Head of caudate nucleus (tissue), 42 donors: ENCODE measurements at regions not wholly inside any gene's neighbourhood (a gene's known extent, or its start where the extent isn't known, plus 50 kb on each side); places are given as distances from the start of the nearest gene placed in this dataset.

Experiments
- DNase-seq, 42 donors: peaks; one replicate each; pipeline versions ENCODE4 v3.0.0 to v3.0.0-alpha.2; 2020 to 2021; ENCODE audit warnings: mixed read lengths in 7 of 42
- intact Hi-C: fragments of 100-400 bp; cut with DNase I; formaldehyde crosslinking; loops from one replicate; pipeline ENCODE4 v1.15.0; 2022

DNA sequence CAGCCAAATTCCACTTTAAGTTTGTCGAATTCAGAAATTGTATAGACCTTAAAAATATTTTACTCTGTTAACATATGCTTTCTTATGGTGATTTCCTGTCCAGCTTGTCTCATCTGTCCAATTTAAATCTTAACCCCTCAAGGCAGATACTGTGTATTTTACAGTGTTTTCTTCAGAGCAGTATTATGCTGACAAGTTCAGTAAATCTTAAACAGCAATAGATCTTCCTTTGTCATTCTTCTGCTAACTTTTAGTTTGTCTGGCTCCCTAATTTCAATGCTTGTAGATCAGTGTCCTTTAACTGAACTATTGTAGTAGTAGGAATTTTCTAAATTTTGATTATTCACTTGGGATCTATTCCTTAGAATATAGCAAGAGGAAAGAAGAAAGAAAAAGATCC, 52.8 kb upstream of the MEIS1 start:
- DNase-seq: no peak
- intact Hi-C loops: no loop called here

DNA sequence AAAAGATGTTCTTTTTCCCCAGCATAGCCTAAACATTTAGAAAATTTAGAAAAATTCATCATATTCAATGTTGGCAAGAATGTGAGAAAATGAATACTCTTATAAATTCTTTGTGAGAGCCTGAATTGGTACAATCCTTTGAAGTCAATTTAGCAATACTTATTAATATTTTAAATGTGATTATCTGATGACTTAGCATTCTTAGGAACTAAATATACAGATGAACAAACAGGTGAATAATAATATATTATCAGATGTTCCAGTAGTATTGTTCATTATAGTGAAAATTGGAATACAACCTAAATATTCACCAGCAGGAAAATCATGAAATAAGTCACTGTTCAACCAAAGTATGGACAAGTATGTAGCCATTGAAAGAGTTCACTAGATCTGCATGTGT, 55.5 kb upstream of the MEIS1 start:
- intact Hi-C loops: no loop called here
- DNase-seq: no peak

DNA sequence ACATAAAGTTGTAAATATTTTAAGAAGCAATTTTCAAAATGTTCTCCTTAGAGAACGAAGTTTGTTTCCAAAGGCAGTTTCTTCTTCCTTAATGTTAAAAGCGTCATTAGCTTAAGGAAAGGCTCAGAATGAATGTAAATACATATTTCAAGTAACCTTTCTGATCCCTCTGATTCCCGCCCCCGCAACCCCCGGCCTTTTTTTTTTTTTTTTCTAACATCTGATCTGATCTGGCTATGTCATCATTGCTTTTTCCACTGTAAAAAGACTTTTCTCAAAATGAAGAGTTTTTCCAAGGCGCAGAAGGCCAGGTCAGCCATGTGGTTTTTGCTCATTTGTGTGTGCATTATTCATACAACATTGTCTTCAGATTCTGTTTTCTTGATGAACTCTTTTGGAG, 57.1 kb upstream of the MEIS1 start:
- DNase-seq: no peak
- intact Hi-C loops: no loop called here

DNA sequence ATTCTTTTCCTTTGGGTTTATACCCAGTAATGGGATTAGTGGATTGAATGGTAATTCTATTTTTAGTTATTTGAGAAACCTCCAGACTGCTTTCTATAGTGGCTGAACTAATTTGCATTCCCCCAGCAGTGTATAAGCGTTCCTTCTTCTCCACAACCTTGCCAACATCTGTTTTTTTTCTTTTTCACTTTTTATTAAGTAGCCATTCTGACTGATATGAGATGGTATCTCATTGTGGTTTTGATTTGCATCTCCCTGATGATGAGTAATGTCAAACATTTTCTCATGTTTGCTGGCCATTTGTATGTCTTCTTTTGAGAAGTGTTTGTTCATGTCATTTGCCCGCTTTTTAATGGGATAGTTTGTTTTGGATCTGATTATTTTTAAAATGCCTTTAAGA, 64.1 kb upstream of the MEIS1 start:
- intact Hi-C loops: no loop called here
- DNase-seq: no peak

DNA sequence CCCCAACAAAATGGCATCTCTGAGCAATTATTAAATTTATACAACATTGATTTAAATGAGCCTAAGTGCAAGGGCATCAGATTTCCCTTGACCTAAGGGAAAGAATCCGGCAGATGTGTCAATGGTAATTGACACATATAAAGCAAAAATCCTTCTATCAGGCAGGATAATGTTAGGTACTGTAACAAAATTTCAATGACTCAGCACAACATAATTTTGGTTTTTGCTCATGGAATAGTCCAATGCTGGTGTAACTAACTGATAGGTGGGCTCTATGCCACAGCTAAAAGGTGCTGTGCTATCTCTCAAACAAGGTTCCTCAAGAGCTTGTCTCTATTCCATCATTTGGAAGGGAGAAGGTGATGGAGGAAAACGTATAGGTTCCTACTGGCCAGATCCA, 68.3 kb upstream of the MEIS1 start:
- no peak for DNase-seq
- intact Hi-C loops: no loop called here

DNA sequence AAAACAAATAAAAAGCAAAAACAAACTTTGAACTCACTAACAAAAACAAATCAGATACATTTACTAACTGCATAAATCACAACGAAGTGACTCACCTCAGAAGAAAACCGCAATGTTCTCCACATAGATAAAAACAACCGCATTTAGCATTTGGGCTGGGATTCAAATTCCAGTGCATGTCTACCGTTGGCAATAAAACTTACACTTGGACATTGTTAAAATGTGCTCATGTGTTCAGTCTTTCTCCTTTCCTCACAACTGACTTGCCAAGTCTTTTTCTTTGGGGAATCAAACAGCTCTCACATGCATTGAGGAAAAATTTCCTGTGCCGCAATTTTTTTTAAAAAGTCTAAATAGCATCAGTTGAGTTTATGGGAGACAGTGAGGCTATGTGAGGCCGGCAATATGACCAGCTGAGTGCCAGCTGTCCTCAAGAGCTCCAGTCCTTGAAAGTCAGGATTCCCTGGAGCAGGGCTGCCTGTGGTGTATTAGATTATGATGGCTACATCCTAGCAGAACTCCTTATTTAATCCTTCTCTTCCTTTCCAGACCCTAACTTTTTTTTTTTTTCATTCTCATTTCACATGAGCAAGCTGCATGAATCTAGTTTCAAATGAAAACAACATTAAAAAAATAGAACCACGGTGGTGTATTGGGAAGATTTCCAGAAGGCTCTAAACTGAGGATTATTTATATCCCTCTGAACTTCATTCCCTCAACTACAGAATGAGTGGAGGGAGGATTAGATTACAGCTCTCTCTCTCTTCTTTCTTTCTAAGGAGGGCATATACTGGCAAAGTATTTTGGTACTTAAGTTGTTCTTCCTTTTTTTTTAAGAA, 70.2 kb upstream of the MEIS1 start:
- DNase-seq: no peak
- intact Hi-C loops: no loop called here

DNA sequence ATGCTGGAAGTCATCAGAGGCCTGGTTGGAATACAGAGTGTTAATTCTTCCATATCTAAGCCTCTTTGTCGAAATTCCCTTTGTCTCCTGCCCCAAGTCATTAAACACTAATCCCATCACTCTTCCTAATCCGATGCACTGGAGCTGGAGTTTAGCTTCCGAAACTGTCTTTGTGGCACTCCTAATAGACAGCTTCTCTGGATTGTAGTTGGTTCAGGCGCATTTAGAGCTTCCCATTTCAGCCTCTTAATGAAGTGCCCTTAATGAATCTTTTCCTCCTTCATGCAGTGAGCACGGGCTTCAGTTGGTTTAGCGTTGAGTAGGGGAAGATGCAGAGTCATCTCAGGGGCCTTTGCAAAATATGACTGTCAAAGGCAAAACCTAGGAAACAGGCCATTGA, 72.2 kb upstream of the MEIS1 start:
- intact Hi-C loops: no loop called here

DNA sequence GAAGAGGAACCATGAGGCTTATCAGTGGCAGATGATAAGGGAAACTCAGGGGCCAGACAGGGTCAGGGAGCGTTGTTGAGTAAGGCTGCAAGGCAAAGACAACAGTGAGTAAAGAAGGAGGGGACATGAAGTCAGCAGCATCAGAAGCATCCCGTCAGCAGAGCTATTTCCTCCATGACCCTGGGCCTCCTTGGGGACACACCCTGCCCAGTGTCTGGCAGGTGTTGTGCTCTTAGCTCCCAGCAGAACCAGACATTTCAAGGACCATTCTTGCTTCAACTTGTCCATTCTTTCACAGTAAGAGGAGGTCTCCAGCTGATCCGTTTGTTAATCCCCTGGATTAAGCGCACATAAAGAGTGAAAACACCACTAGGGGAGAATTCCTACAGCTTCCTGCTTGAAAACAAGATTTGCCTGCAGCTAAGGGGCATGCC, 88.7 kb upstream of the MEIS1 start:
- DNase-seq: no peak
- intact Hi-C loops: no loop called here

More for the DNA sequence above, 72.2 kb upstream of the MEIS1 start:
- no peak for DNase-seq

DNA sequence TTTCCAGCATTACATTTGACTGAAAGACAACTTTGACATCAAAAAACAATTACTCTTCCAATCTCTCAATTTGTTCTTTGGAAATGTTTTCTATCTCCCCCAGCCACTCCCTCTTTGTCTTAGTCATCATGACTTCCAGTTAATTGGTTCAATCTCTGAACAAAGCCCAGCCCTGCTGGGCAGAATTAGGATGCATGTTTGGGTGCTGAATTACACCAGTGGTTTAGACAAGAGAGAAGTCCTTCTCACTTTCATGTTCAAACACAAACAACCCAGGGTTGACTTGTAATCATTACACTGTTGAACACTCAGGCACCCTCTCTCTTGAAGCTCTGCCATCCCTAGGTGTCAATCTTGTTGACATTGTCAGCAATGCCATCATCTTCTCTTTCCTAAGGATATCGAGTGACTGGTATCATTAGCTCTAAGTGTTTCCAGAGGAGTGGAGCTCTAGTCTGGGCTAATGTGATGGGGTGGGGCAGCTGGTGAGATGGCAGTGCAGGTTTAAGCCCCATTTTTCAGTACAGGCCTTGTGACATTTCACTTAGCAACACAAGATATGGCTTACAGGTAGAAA, 90.8 kb upstream of the MEIS1 start:
- no peak for DNase-seq
- intact Hi-C loops: no loop called here

DNA sequence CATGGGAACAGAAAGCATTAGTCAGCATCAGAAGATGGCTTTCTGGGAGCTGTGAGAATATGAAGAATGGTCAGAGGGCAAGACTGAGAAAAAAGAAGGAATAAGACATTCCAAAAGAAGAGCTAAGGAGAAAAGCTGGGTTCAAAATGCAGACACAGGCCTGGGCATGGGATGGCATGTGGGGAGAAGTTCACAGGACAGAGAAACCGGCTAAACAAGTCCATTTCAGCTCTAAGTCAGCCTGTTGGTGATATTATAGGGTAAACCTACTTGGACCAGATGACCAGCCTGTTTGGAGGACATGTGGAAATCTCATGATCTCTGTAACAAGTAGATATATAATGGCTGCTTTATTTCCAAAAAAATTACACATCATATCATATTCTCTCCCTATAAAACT, 91.7 kb upstream of the MEIS1 start:
- no peak for DNase-seq
- intact Hi-C loops: no loop called here

DNA sequence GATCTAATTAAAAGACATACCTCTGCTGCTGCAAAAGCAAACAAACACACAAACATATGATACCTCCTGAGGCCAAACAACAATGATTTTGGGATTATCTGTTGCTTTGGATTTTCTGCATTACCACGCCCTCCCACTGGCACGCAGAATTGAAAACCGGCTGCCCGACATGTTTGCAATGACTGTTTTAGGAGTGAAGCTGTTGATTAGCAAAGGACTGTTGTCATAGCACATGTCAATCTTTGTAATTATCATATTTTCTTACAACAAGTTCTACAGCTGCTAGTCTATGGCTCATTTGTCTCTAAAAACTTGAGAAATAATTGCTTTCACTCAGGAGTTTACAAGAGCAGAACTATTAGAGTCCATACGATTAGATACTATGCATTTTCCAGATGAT, 94.4 kb upstream of the MEIS1 start:
- no peak for DNase-seq
- intact Hi-C loops: no loop called here

DNA sequence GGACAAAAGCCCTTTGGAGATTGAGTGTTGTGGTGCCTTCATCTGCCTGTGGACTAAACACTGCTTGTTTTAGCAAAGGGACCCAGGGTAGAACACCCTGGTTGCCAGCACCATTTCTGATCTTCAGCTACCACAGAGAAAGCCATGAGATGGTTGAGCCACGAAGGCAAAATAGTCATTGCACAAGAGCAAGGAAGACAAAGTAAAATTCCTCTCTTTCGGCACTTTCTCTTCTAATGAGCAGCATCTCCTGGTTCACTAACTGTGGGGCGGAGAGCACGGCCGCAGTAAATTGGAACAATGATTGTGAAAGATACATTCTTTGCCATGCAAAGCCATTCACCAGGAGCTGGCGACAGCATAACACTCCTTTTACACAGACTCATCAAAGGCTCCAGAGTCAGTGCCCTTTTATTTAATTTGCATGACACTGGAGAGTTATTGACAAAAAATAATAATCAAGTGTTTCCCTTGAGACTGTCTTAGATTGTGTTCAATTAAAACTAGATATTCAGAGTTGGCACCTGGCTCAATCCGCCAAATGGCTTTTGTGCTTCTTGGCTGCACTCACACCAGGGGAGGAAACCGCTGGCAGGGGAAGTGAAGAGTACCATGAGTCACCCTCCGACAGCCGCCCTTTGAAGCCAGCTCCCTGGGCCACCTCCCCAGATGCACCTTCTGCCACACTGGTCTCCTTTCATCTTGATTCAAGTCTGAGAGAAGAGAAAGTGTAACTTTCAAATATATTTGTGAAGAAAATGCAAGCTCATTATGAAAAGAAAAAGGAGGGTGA, 100.5 kb upstream of the MEIS1 start:
- intact Hi-C loops: no loop called here
- peak in 4 of 42 donors; percentile 5 to 55 (median 12) for DNase-seq

DNA sequence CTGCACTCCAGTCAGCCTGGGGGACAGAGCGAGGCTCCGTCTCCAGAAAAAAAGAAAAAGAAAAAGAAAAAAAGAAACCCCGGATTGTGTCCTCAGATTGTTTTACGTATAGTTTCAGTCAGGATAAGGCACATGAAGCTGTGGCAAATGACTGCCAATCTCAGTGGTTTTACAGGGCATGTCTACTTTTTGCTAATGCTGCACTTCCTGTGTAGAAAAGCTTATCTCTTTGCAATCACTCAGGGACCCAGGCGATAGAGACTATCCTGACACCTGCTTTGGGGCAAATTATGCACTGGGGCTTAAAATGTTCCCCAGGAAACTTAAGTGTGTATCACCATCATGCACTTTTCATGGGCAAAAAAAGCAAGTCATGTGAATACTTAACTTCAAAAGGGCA, 103.7 kb upstream of the MEIS1 start:
- intact Hi-C loops: no loop called here
- no peak for DNase-seq

DNA sequence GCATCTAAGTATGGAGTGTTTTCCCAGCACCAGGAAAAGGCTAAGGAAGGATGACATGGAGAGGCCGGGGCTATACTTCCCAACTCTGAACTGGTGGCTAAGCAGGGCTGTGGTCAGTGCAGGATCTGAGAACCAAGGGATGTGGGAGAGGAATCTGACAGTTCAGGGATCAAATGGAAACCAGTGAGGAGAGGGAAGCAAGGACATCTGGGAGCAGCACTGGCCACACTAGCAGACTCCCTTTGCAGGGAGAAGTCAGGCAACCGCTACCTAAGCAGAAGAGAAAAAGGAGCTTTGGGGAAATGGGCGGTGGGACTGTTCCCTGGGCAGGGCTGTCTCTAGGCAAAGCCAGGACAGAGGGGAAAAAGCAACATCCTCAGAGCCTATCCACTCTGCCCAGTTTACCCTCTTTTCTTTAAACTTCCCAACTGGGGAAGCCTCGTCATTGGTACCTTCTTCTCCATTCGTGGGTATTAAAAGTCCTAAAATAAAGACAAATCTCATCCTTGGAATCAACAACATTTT, 105.8 kb upstream of the MEIS1 start:
- no peak for DNase-seq
- intact Hi-C loops: no loop called here

DNA sequence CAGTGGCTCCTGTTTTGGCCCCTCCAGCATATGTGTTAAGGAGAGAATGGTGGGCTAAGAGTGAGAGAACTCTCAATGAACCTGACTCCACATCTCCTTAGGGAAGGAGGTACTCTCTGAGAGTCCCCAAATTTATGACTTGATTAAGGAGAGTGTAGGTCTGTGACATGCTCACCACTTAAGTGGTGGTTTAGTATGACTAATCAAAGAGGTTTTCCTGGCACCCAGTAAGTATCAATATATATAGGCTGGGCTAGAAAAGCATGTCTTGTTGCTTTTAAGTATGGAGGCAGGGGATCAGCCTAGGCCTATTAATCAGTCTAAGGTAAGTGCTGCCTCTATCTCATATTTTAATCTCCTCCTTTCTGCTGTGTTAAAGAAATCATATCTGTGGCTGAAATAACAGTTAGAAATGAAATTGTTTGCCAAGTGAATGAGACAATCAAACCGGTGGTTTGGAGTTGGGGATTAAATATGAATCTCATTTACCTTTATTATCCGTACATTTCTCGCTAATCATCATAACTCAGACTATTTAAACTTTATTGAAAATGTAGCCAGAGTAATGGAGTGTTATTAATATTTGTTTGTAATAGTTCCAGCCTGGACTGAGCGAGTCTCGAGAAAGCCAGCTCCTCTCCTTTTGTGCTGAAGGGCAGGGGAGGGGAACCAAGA, 107.7 kb upstream of the MEIS1 start:
- DNase-seq: no peak
- intact Hi-C loops: no loop called here

DNA sequence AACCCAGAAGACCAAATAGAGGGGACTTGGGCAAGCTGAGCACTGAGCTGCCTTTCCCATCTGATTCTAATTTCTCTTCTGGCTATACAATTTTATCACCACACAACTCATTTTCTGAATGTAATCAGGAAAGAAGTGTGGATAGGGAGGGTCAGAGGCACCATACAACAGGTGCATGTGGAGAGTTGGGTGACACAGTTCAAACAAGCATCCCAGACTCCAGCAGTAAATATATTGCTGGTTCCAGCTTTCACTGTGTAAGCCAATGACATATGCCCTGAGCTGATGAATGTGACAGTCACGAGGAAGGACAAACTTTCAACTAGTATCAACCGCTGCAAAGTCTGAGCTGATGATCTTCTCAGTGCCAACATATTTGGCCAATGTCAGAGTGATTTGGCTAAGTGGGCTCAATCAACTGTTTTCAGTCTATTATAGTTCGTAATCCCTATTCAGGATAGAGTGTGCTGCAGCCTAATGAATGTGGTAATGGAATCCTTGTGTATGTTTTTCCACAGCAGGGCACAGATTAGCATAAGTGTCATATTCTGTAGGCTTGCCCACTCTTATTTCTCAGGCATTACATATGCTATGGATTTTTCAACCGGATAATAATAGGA, 109.9 kb upstream of the MEIS1 start:
- intact Hi-C loops: no loop called here
- DNase-seq: no peak

DNA sequence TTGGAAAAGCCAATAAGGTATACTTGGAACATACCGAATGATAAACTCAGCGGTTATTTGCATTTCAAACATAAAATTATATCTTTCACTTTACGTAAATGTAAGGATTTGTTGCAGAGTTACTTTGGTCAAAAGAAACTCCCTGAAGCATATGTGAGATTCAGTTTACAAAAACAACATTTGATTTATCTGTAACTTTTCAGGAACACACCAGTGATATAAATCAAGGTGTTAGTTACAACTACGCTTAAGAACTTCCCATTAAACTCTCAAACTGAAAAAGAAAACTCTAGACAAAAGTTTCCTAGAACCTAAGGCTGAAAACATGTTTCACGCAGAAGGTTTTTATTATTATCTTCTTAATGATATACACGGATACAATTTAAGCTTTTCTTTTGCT, 110.6 kb upstream of the MEIS1 start:
- intact Hi-C loops: no loop called here

DNA sequence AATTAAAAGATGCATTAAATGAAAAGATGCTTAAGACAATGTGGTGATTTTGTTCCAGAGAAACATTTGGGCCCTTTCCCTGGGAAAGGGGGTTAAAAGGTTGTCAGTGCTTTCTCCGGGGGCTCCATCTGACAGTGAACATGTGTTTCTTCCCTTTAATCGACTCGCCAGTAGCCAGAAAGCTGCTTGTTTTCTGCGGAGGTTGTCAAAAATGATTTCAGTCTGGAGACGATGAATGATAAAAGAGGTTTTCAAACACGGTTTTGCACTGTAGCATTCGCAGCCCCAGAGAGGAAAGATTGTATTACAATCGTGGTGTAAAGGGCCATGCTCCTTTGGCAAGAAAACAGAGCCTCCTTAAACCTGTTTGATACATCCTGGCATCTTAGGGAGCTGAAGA, 111.5 kb upstream of the MEIS1 start:
- DNase-seq: no peak
- intact Hi-C loops: no loop called here

More for the DNA sequence above, 110.6 kb upstream of the MEIS1 start:
- DNase-seq: no peak
